GM12878 (cell line): ENCODE measurements at regions not wholly inside any gene's neighbourhood (a gene's known extent, or its start where the extent isn't known, plus 50 kb on each side); places are given as distances from the start of the nearest gene placed in this dataset.

Experiments
- ATAC-seq: fragments of 200-7000 bp; cut with Tn5 transposase; 3 replicates; pipeline ENCODE4 v1.9.1; 2020; ENCODE audit warnings: mild to moderate bottlenecking, moderate library complexity
- BruUV-seq: library from RNA; stranded (reverse); fragments of 400-500 nt; replicated peaks from 2 replicates; lab custom pipeline; 2021; lab: Mats Ljungman, UMichigan
- CTCF ChIA-PET: fragments of 300-600 bp; sonication (Branson Sonifier 250); formaldehyde crosslinking; extraction: SDS; loops from one replicate; lab custom pipeline; 2021; ENCODE audit warnings: inconsistent platforms; lab: Yijun Ruan, JAX
- POLR2A ChIA-PET: fragments of 350-600 bp; formaldehyde crosslinking; extraction: SDS; loops from one replicate; lab custom pipeline; 2021; ENCODE audit warnings: inconsistent platforms; lab: Charles Lee
- RAD21 ChIA-PET: fragments of 300-600 bp; sonication (Branson Sonifier 250); formaldehyde crosslinking; loops from one replicate; lab custom pipeline; 2023; ENCODE audit warnings: antibody characterized with exemption; ENCODE audit not compliant: unreplicated experiment; lab: Charles Lee
- SMC1A ChIA-PET: fragments of 300-600 bp; sonication (Branson Sonifier 250); formaldehyde crosslinking; loops from one replicate; lab custom pipeline; 2023; ENCODE audit not compliant: unreplicated experiment, uncharacterized antibody; lab: Charles Lee
- DNase-seq: peaks from one replicate; pipeline ENCODE4 v3.0.0-alpha.2; 2011; ENCODE audit warnings: low read depth, low spot score
- FAIRE-seq: peaks from 3 replicates; lab custom pipeline; 2011; peaks lifted over from hg19 to GRCh38; lab: Jason Lieb, UNC
- H2AFZ ChIP-seq: 2 replicates; pipeline ENCODE4 v1.6.0; 2011; ENCODE audit warnings: low read depth, low read length, control low read depth; ENCODE audit not compliant: control insufficient read depth
- H3K27ac ChIP-seq: 2 replicates; pipeline ENCODE4 v1.5.1; 2011; ENCODE audit warnings: control low read depth; ENCODE audit not compliant: control insufficient read depth, insufficient read depth
- H3K27me3 ChIP-seq, 2 experiments: replicated peaks in 1 of 2; 2 replicates each; pipeline versions ENCODE4 v1.6.0 to v1.6.1; 2011; ENCODE audit warnings: low read length in 1 of 2; ENCODE audit not compliant: control insufficient read depth in 2 of 2, insufficient read depth in 2 of 2
- H3K36me3 ChIP-seq, 2 experiments: 2 replicates each; pipeline ENCODE4 v1.5.1; 2011; ENCODE audit warnings: low read length in 1 of 2; ENCODE audit not compliant: control insufficient read depth in 2 of 2, insufficient read depth in 2 of 2
- H3K4me1 ChIP-seq: 2 replicates; pipeline ENCODE4 v1.6.1; 2011; ENCODE audit warnings: mild to moderate bottlenecking, low read length, moderate library complexity, mixed read lengths; ENCODE audit not compliant: control insufficient read depth, insufficient read depth
- H3K4me2 ChIP-seq: 2 replicates; pipeline ENCODE4 v1.6.0; 2011; ENCODE audit warnings: control low read depth; ENCODE audit not compliant: control insufficient read depth, insufficient read depth
- H3K4me3 ChIP-seq: fragments of 200-600 bp; sonication (generic); 2 replicates; pipeline ENCODE4 v1.5.1; 2016
- H3K79me2 ChIP-seq: 2 replicates; pipeline ENCODE4 v1.6.0; 2011; ENCODE audit warnings: low read length; ENCODE audit not compliant: control insufficient read depth, insufficient read depth
- H3K9ac ChIP-seq: 2 replicates; pipeline ENCODE4 v1.8.0; 2011; ENCODE audit warnings: low read length, control low read depth, mixed read lengths; ENCODE audit not compliant: control insufficient read depth, insufficient read depth
- H3K9me3 ChIP-seq: replicated peaks from 3 replicates; pipeline ENCODE4 v1.5.1; 2011; ENCODE audit warnings: mild to moderate bottlenecking, low read length; ENCODE audit not compliant: control insufficient read depth, insufficient read depth
- H4K20me1 ChIP-seq: 2 replicates; pipeline ENCODE4 v1.6.0; 2011; ENCODE audit not compliant: control insufficient read depth, insufficient read depth
- ATF3 ChIP-seq: IDR thresholded peaks from 2 replicates; pipeline ENCODE4 v1.6.1; 2011; ENCODE audit warnings: low read depth, mild to moderate bottlenecking, low read length, moderate library complexity, borderline replicate concordance; ENCODE audit errors: extremely low read depth
- EGR1 ChIP-seq, 2 experiments: IDR thresholded peaks; 1 replicate in 1 of 2; 2 replicates in 1 of 2; pipeline ENCODE4 v1.6.1; 2011 to 2012; ENCODE audit warnings: low read depth in 2 of 2, low read length in 2 of 2, borderline replicate concordance in 1 of 2, mild to moderate bottlenecking in 1 of 2, moderate library complexity in 1 of 2
- RCOR1 ChIP-seq: conservative IDR thresholded peaks from 2 replicates; pipeline ENCODE4 v1.6.1; 2012; ENCODE audit warnings: low read depth, low read length, improper control_type of control experiment
- RELA ChIP-seq: fragments of 450-650 bp; IDR thresholded peaks from 2 replicates; pipeline ENCODE4 v1.8.0; 2014; ENCODE audit warnings: borderline replicate concordance; ENCODE audit not compliant: partially characterized antibody
- SP1 ChIP-seq: IDR thresholded peaks from one replicate; pipeline ENCODE4 v1.6.1; 2011; ENCODE audit warnings: low read depth, low read length
- WGBS: methylation state at CpG from one replicate; pipeline ENCODE4 v1.1.6; 2016; ENCODE audit warnings: low lambda C conversion rate; ENCODE audit not compliant: insufficient replicate concordance, insufficient coverage; ENCODE audit errors: missing lambda C conversion rate; 5-methylcytosine and 5-hydroxymethylcytosine counted together
- in situ Hi-C: fragments of 300-500 bp; cut with MboI; formaldehyde crosslinking; loops from 9 replicates; pipeline ENCODE4 v1.14.3; 2018; ENCODE audit warnings: mixed read lengths
- intact Hi-C: fragments of 100-400 bp; cut with micrococcal nuclease; formaldehyde crosslinking; loops from one replicate; pipeline ENCODE4 v1.14.2; 2022; ENCODE audit not compliant: unreplicated experiment

GRCh38 chr6:170152124-170152926 is 138.6 kb downstream of the DLL1 start:
- peaks cover 0 to 3% of the 10 kb centered on the region in 2 experiments; a peak in 1 of 4 replicates for H3K27me3 ChIP-seq
- no peaks in the 10 kb centered on the region for H3K4me1 ChIP-seq
- H3K9ac ChIP-seq: no peak overlapping the region
- no peaks in the 10 kb centered on the region for H3K36me3 ChIP-seq
- no TSS peak for BruUV-seq
- ATAC-seq: no peak
- WGBS: 48% methylated on average over 34 of the region's 35 CpGs
- RAD21 ChIA-PET: no interaction called here
- intact Hi-C loops: no loop called here
- H3K27ac ChIP-seq: no peak overlapping the region
- POLR2A ChIA-PET: no interaction called here
- H2AFZ ChIP-seq: no peak overlapping the region
- H3K4me2 ChIP-seq: no peak overlapping the region
- in situ Hi-C loops: no loop called here
- FAIRE-seq: no peak
- H3K9me3 ChIP-seq: no peaks in the 10 kb centered on the region; the same call in 2 of the 3 replicates
- H4K20me1 ChIP-seq: no peaks in the 10 kb centered on the region
- H3K4me3 ChIP-seq: no peak overlapping the region
- H3K79me2 ChIP-seq: no peaks in the 10 kb centered on the region
- DNase-seq: no peak
- SMC1A ChIA-PET: no interaction called here
- TF ChIP-seq RELA (no peak), SP1 (no peak), RCOR1 (no peak)
- CTCF ChIA-PET: no interaction called here

GRCh38 chr6:170151804-170152123 is 139.1 kb downstream of the DLL1 start:
- Histone ChIP-seq H3K79me2 (no peaks in the 10 kb centered on the region), H2AFZ (no peak overlapping the region), H3K4me3 (no peak overlapping the region), H3K9me3 (no peaks in the 10 kb centered on the region; the same call in 2 of the 3 replicates), H4K20me1 (no peaks in the 10 kb centered on the region), H3K4me2 (no peak overlapping the region), H3K9ac (no peak overlapping the region), H3K4me1 (no peaks in the 10 kb centered on the region), H3K36me3 (no peaks in the 10 kb centered on the region), H3K27me3 (peaks cover 0 to 3% of the 10 kb centered on the region in 2 experiments; a peak in 1 of 4 replicates), H3K27ac (no peak overlapping the region)
- WGBS: 36% methylated on average over 12 of the region's 12 CpGs
- no TSS peak for BruUV-seq
- in situ Hi-C loops: no loop called here
- ATAC-seq (no peak), DNase-seq (no peak), FAIRE-seq (no peak)
- SMC1A ChIA-PET: no interaction called here
- TF ChIP-seq SP1: no peak
- TF ChIP-seq ATF3: no peak
- no peak for TF ChIP-seq EGR1 (IDR thresholded peaks at IDR 0.05; ENCODE audit: borderline replicate concordance in 1 of 2, low read depth in 2 of 2, low read length in 2 of 2)
- CTCF ChIA-PET: interaction anchor here (0.8 kb wide), 1 partner anchor 28 kb away, joined by 4 read pairs; no protein-coding TSS in a partner anchor
- RAD21 ChIA-PET: no interaction called here
- POLR2A ChIA-PET: no interaction called here
- intact Hi-C loops: no loop called here
